ENCODE measurements at regions not wholly inside any gene's neighbourhood (a gene's known extent, or its start where the extent isn't known, plus 50 kb on each side); places are given as distances from the start of the nearest gene placed in this dataset.

DNA sequence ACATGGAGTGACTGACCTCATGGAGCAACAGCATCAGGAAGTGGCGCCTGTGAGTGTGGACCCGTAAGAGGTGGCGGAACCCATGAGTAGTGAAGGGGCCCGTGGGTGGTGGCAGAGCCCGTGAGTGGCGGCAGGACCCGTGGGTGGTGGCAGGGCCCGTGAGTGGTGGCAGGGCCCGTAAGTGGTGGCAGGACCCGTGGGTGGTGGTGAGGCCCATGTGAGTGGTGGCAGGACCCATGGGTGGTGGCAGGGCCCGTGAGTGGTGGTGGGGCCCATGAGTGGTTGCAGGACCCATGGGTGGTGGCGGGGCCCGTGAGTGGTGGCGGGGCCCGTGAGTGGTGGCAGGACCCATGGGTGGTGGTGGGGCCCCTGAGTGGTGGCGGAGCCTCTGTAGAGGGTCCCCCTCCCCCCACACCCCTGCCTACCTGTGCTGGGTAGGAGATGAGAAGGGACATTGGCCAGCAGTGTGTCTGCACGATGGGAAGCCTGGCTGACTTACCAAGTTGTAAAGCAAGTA is 407.7 kb upstream of the SALL3 start:
- TF ChIP-seq, protein P1, sequence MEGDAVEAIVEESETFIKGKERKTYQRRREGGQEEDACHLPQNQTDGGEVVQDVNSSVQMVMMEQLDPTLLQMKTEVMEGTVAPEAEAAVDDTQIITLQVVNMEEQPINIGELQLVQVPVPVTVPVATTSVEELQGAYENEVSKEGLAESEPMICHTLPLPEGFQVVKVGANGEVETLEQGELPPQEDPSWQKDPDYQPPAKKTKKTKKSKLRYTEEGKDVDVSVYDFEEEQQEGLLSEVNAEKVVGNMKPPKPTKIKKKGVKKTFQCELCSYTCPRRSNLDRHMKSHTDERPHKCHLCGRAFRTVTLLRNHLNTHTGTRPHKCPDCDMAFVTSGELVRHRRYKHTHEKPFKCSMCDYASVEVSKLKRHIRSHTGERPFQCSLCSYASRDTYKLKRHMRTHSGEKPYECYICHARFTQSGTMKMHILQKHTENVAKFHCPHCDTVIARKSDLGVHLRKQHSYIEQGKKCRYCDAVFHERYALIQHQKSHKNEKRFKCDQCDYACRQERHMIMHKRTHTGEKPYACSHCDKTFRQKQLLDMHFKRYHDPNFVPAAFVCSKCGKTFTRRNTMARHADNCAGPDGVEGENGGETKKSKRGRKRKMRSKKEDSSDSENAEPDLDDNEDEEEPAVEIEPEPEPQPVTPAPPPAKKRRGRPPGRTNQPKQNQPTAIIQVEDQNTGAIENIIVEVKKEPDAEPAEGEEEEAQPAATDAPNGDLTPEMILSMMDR (conservative IDR thresholded peaks at IDR 0.05 in 1 of 2, IDR thresholded peaks at IDR 0.05 in 1 of 2; ENCODE audit: low read depth in 1 of 2, low read length in 2 of 2) = no peak
- no peak for TF ChIP-seq EZH2 (IDR thresholded peaks at IDR 0.05; ENCODE audit: low read length, missing control alignments)

Data from fibroblast of lung (primary cell).